Nephron progenitor cell (in vitro differentiated cells): ENCODE measurements at regions not wholly inside any gene's neighbourhood (a gene's known extent, or its start where the extent isn't known, plus 50 kb on each side); places are given as distances from the start of the nearest gene placed in this dataset.

Experiments
- DNase-seq: peaks from one replicate; pipeline ENCODE4 v3.0.0; 2021
- H3K27ac Mint-ChIP-seq: 2 replicates; pipeline ENCODE4 v1.8.0; 2021; ENCODE audit warnings: mild to moderate bottlenecking, moderate library complexity, mixed read lengths
- H3K27me3 Mint-ChIP-seq: 2 replicates; pipeline ENCODE4 v1.8.0; 2021; ENCODE audit warnings: mild to moderate bottlenecking, low read depth, mixed read lengths; ENCODE audit not compliant: poor library complexity
- H3K36me3 Mint-ChIP-seq: 2 replicates; pipeline ENCODE4 v1.8.0; 2021; ENCODE audit warnings: low read depth, mixed read lengths
- H3K4me1 Mint-ChIP-seq: 2 replicates; pipeline ENCODE4 v1.8.0; 2021; ENCODE audit warnings: mixed read lengths
- H3K4me3 Mint-ChIP-seq: 2 replicates; pipeline ENCODE4 v1.8.0; 2021; ENCODE audit warnings: mild to moderate bottlenecking, moderate library complexity, mixed read lengths
- H3K9me3 Mint-ChIP-seq: 2 replicates; pipeline ENCODE4 v1.8.0; 2021; ENCODE audit warnings: mild to moderate bottlenecking, moderate library complexity, mixed read lengths
- TF ChIP-seq, protein P1 (sequence below): fragments of 200-600 bp; sonication (generic); IDR thresholded peaks from 2 replicates; pipeline ENCODE4 v1.5.0; 2021; ENCODE audit warnings: antibody characterized with exemption

DNA sequence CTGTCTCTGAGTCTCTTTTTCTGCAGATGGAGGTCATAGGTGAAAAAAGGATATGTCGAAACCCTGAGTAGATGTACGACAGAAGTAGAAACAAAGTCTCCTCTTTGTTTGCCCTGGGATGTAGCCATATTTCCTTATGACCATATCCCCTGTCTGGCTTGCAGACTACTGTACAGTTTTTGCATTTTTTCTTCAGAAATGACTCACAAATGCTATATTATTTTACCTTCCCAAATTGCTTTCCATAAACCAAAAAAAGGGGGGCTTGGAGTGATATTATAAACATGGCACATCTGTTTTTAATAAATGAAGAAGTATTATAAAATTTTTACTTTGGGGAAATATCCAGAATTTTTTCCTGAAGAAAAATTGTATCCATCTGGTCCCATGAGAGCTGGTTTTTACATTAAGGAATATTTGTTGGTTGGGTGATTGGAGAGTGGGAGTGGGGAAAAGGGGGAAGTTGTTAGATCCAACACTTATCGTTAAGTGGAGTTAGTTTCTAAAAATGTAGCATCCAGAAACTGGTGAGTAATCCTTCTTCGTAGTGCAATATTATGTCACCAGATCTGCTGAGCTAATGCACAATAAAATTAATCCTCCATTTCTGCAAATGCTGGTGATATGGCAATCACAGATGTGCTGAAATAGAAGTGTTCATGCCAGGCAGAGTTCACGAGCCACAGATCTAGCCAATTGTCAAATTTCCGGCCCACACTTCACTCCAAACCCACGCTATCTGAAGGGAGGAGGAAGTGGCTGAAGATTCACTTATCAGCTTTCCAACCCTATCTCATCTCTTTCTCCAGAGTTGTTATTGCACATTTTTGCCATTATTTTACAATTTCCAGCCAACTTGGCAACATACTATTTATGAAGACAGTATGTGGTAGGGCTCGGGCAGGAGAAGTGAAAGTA lies 313.6 kb upstream of the ATP11B start:
- Mint-ChIP-seq H3K9me3 (peaks cover 9% of the 10 kb centered on the region), H3K27ac (no peak overlapping the region), H3K27me3 (peaks cover 9% of the 10 kb centered on the region), H3K4me3 (no peak overlapping the region), H3K36me3 (peaks cover 4% of the 10 kb centered on the region), H3K4me1 (peaks cover 23% of the 10 kb centered on the region)
- DNase-seq: no peak
- TF ChIP-seq, protein P1, sequence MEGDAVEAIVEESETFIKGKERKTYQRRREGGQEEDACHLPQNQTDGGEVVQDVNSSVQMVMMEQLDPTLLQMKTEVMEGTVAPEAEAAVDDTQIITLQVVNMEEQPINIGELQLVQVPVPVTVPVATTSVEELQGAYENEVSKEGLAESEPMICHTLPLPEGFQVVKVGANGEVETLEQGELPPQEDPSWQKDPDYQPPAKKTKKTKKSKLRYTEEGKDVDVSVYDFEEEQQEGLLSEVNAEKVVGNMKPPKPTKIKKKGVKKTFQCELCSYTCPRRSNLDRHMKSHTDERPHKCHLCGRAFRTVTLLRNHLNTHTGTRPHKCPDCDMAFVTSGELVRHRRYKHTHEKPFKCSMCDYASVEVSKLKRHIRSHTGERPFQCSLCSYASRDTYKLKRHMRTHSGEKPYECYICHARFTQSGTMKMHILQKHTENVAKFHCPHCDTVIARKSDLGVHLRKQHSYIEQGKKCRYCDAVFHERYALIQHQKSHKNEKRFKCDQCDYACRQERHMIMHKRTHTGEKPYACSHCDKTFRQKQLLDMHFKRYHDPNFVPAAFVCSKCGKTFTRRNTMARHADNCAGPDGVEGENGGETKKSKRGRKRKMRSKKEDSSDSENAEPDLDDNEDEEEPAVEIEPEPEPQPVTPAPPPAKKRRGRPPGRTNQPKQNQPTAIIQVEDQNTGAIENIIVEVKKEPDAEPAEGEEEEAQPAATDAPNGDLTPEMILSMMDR: no peak

DNA sequence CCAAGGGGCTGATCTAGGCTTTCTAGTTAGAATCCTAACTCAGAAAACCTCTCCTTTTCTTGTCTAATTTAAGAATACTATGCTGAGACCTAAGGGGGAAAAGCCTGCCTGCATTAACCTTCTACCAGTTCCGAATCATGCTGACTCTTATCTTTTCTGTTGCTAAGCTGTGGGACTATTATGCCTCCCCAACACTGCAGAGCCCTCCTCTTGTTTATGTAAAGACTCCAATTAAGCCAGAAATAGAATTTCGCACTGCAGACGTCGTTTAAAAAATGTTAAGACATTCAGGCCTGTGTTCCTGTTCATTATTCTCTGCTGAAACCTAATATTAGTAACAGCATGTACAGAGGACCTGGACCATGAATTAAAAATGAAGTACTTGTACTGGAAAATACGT lies 310.6 kb upstream of the ATP11B start:
- Mint-ChIP-seq H3K36me3 (peaks cover 4% of the 10 kb centered on the region), H3K27ac (peak overlapping the region; percentile 84), H3K4me1 (peaks cover 54% of the 10 kb centered on the region), H3K9me3 (peaks cover 9% of the 10 kb centered on the region), H3K4me3 (no peak overlapping the region), H3K27me3 (peaks cover 7% of the 10 kb centered on the region)
- DNase-seq: no peak
- TF ChIP-seq, protein P1: no peak

DNA sequence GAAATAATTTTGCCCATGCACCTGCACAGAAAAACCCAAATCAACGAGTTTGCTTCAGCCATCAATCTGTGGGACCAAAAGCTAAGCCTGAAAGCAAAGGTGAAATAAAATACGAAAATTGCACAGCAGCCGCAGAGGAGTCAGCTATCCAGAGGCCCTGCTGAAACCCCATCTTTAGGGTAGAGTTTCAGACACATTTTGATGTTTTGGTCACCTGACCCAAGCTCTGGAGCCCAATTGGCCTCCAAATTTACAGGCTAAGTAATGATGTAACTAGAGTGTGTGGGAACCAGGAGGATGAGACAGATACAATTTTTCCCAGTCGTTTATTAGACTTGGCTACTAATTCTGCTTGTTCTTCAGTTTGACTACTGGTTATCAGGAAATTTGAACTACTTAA lies 308.6 kb upstream of the ATP11B start:
- peaks cover 7% of the 10 kb centered on the region for H3K27me3 Mint-ChIP-seq
- H3K4me3 Mint-ChIP-seq: no peak overlapping the region
- TF ChIP-seq, protein P1: no peak
- no peak overlapping the region for H3K27ac Mint-ChIP-seq
- DNase-seq: peak; percentile 11
- H3K36me3 Mint-ChIP-seq: peaks cover 4% of the 10 kb centered on the region
- H3K4me1 Mint-ChIP-seq: peaks cover 66% of the 10 kb centered on the region
- peaks cover 9% of the 10 kb centered on the region for H3K9me3 Mint-ChIP-seq

DNA sequence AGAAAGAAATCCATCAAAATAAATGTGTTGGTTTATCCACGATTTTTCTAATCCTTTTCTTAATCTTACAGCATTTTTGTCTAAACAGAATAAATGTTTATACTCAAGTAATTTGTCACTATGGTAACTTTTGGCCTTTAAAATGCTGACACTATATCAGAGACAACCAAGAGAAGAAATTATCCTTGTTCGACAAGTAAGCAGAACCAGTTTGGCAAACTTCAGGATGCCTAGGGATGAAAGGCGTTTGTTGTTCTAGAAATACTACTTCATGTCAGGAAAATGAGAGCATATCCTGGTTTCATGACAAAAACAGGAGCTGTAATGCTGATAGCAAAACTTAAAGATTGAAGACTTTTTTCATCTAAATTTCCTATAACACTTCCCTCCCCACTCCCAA lies 308.0 kb upstream of the ATP11B start:
- TF ChIP-seq, protein P1: no peak
- no peak for DNase-seq
- H3K27me3 Mint-ChIP-seq: peaks cover 7% of the 10 kb centered on the region
- no peak overlapping the region for H3K4me3 Mint-ChIP-seq
- peak overlapping the region; percentile 80 for H3K27ac Mint-ChIP-seq
- peaks cover 73% of the 10 kb centered on the region for H3K4me1 Mint-ChIP-seq
- peaks cover 9% of the 10 kb centered on the region for H3K9me3 Mint-ChIP-seq
- peaks cover 4% of the 10 kb centered on the region for H3K36me3 Mint-ChIP-seq

DNA sequence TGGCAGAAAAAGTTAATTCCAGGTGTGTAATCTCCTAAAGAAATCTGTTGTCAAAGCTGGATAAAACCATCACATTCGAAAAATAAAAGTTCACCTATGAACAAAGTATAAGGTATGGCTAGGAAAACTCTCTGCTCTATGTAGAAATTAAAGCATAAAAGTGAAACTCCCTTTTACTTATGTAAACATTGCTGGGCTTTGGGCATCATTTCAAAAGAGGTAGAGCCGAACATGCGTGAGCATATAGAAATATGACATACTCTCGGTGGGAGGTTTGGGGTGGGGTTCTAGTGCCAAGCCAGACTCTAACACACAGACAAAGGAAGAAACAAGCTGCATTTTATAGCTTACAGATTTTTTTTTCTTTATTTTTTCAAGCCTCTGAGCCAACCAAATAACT lies 306.8 kb upstream of the ATP11B start:
- Mint-ChIP-seq H3K9me3 (peaks cover 4% of the 10 kb centered on the region), H3K27ac (no peak overlapping the region), H3K4me3 (no peak overlapping the region), H3K4me1 (peaks cover 84% of the 10 kb centered on the region), H3K36me3 (peaks cover 4% of the 10 kb centered on the region), H3K27me3 (peaks cover 7% of the 10 kb centered on the region)
- TF ChIP-seq, protein P1: no peak
- no peak for DNase-seq

DNA sequence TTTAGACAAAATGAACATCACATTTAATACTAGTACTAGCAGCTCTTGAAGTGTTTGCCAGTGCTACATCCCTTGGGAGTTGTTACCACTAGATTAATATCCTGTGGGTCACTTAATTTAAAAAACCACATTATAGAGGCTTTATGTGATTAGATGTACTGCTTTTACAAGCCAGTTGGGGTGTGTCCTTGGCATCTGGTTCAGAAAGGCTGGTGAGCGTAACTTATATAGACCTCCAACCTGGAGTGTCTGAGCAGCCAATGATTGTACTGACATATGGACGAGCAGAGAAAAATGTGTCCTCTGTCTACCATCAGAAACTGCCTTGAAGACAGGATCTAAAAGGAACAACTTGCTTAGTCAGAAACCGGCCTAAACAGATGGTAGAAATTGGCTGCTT lies 306.2 kb upstream of the ATP11B start:
- Mint-ChIP-seq H3K27me3 (peaks cover 4% of the 10 kb centered on the region), H3K4me3 (no peak overlapping the region), H3K4me1 (peaks cover 90% of the 10 kb centered on the region), H3K36me3 (no peaks in the 10 kb centered on the region), H3K27ac (peak overlapping the region; percentile 59), H3K9me3 (no peaks in the 10 kb centered on the region)
- no peak for DNase-seq
- TF ChIP-seq, protein P1: no peak
